GM12891 (cell line): ENCODE measurements at regions not wholly inside any gene's neighbourhood (a gene's known extent, or its start where the extent isn't known, plus 50 kb on each side); places are given as distances from the start of the nearest gene placed in this dataset.

ENCODE experiments used
- POLR2A ChIP-seq: IDR thresholded peaks from 2 replicates; pipeline ENCODE4 v1.6.1; 2011; ENCODE audit warnings: low read depth, low read length, control low read depth
- POLR2AphosphoS5 ChIP-seq: IDR thresholded peaks from 2 replicates; pipeline ENCODE4 v1.6.1; 2011; ENCODE audit warnings: low read depth, low read length, control low read depth

GRCh38 chr22:27094633-27095308 is 437.4 kb downstream of the MIAT start:
- no peak for TF ChIP-seq POLR2AphosphoS5
- no peak for TF ChIP-seq POLR2A
